KBM-7 (cell line): ENCODE measurements at regions not wholly inside any gene's neighbourhood (a gene's known extent, or its start where the extent isn't known, plus 50 kb on each side); places are given as distances from the start of the nearest gene placed in this dataset.

Source experiments
- DNase-seq: peaks from one replicate; pipeline ENCODE4 v3.0.0-alpha.2; 2015
- in situ Hi-C: fragments of 300-500 bp; cut with MboI; formaldehyde crosslinking; loops from 2 replicates; pipeline ENCODE4 v1.14.3; 2020; ENCODE audit warnings: low sequenced_read_pairs, low pct_unique_long_range_greater_than_20kb, mixed read lengths

DNA sequence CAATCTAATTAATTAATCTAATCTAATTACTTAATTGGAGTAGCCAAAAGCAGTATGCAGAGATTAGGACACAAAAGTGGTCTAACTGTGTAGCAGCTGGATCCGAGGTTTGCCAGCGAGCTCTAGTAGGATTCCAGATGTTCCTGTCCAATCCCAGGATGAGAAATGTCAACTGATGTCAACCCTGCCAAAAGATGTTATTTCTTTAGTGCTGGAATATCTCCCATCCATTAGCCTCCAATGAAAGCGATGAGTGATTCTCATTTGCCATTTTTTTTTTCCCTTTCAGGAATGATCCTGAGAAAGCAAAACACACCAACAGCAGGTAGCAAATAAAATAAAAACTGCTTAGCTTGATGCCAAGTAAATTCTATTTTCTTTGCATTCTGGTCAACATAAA is 372.9 kb downstream of the STIM2 start:
- in situ Hi-C loops: no loop called here
- DNase-seq: no peak

DNA sequence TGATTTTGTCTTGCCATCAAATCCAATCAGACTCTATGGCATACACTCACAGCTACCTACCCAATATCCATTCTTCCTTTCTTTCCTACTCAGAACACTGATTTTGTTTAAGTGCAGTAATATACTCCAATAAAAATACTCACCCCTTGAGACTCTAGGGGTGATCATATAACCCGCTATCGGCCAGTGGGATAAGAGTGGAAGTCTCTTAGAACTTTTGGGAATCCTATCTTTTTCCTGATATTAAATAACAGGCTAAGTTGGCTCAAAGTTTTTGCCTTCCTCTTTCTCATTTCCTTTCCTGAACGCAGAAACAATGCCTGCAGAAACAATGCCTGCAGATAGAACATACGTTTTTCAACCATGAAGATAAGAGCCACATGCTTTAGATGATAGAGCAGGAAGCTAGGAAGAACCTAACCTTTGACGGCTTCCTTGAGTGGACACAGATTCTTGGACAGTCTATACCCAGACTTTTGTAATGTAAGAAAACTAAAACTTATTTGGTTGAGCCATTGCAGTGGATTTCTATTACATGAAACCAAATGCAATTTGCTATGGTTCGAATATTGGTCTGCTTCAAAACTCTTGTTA is 373.8 kb downstream of the STIM2 start:
- in situ Hi-C loops: no loop called here
- DNase-seq: no peak

GRCh38 chr4:27239641-27240040 is 379.0 kb downstream of the STIM2 start:
- no peak for DNase-seq
- in situ Hi-C loops: no loop called here

DNA sequence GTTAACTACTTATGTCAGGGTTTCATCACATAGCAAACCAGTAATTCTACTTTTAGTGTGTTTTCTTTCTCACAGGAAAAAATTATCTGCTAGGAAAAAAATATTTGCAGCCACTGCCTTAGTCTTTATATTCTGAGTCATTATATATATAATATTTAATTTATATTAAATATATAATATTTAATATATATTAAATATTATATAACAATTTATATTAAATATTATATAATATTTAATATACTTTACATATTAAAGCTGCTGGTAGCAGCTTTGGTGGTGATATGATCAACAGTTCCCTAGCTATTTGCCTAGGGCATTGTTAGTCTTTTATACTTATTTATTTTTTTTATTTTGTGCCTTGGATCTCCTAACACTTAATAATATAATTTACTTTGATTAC is 381.6 kb downstream of the STIM2 start:
- in situ Hi-C loops: no loop called here
- DNase-seq: no peak

GRCh38 chr4:27245216-27245615 is 384.6 kb downstream of the STIM2 start:
- in situ Hi-C loops: no loop called here
- DNase-seq: no peak

DNA sequence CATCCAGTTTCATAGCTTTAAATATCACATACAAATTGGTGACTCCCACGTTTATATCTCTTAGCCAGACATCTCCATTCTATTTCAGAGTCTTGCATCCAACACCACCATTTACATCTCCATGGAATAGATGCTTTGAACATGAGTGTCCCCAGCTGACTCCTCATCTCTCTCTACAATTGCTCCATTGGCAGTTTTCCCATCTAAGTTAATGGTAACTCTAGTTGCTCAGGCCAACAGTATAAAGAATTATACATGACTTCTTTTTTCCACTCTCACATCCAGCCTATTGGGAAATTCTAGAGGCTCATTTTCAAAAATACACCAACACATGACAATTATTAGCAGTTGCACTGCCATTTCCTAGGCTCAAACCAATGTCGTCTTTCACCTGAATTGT is 388.2 kb downstream of the STIM2 start:
- no peak for DNase-seq
- in situ Hi-C loops: no loop called here

- in situ Hi-C loops: no loop called here
- no peak for DNase-seq
These were observed 391.1 kb downstream of the STIM2 start for GRCh38 chr4:27251771-27252170.

GRCh38 chr4:27267339-27267969 is 406.8 kb downstream of the STIM2 start:
- in situ Hi-C loops: no loop called here
- no peak for DNase-seq

DNA sequence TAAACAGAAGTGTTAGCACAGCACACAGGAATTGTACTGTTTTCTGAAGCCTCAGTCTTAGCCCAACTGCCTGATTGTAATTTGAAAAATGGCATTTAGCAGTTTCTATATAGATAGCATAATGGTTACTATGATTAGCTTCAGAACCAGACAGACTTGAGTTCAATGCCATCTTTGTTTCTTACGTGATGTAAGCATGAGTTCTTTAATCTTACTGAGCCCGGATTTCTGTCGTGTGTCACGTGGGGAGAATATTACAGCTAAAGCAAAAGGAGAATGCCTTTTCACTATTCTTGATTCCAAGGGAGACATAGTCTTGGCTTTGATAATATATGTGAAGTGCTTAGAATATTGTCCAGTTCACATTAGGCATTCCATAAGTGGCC is 407.3 kb downstream of the STIM2 start:
- DNase-seq: no peak
- in situ Hi-C loops: no loop called here

DNA sequence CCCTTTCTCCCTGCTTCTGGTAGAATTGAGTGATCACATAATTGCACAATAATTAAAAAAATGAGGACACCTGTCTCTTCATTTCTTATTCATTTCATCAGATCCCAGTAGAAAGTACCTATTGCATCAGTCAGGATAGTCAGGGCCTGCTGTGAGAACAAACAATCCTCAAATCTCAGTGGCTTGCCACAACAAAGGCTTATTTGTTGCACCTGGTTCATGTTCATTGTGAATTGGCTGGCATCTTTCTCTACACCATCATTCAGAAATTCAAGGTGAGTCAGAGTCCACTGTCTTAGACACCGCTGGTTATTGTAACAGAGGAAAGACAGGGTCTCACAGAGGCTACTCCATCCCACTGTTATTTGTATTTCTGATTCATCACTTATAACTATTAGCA is 409.8 kb downstream of the STIM2 start:
- no peak for DNase-seq
- in situ Hi-C loops: no loop called here

DNA sequence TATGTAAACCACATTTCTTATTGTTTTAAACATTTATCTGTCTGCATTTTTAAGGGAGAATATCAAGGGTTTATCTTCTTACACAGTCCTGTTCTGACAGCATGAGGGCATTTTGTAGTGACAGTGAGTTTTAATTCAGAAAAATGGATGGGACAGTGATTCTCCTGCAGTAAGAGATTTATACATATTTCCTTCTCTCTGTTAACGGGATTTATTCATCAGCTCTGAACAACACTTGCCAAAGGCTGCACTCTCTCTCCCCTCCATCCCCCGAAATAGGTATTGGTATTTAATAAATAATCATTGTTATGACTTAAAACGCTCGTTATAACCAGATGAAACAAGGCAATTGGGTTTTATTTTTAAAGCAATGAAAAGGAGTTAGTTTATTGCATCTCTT is 410.9 kb downstream of the STIM2 start:
- in situ Hi-C loops: no loop called here
- DNase-seq: no peak

DNA sequence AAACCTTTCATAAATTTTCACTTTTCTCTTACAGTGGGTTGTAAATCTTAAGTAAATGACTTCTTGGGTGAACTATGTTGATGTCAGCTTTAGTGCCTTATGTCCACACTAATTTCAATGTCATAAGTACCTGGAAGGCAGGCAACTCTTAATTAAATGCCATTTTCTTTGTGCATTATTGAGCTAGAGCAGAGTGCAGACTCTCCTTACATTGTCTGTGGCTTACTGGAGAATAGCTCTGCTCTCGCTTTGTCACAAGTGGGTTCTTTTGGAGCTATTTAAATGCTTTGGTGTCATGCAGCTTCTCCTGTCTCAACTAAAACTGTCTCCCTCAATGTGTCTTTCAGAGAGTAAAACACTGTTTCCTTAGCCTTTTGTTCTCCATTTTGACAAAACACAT is 411.6 kb downstream of the STIM2 start:
- in situ Hi-C loops: no loop called here
- DNase-seq: no peak

- DNase-seq: no peak
- in situ Hi-C loops: no loop called here
These were observed 415.8 kb downstream of the STIM2 start for GRCh38 chr4:27276307-27277073.

DNA sequence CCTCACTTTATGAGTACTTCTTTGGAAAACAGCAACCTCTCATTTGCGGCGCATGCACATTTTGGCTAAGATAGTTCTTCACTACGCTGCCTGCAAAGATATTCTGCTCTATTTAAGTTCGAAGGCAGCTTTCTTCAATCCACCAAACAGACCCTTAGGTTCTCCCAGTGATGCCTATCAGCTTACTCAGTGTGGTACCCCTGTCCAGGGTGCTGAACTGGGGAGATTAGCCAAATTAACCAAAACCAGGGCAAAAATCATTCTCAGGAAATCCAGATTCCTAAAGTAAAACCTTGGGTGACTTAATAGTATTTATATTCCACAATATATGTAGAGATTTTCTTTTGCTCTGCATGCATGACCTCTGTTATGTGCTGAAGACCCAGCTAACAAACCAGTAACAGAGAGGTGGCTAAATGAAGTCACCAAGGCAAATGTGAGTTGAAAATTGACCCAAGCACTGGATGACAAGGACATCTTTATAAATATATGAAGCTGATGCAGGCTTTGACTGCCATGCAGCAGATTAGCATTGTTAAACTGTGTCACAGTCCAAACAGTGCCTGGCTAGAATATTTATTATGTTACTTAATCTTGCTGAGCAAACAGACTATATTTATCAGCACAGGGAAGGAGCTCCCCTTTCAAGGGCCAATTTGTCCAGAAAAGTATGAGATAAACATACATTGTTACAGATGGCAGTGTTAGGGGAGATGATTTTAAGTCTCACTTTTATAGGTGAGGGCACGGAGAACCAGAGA is 418.2 kb downstream of the STIM2 start:
- DNase-seq: peak; percentile 22

GRCh38 chr4:27288496-27288895 is 427.9 kb downstream of the STIM2 start:
- no peak for DNase-seq
- in situ Hi-C loops: no loop called here

More for the DNA sequence above, 418.2 kb downstream of the STIM2 start:
- in situ Hi-C loops: no loop called here

DNA sequence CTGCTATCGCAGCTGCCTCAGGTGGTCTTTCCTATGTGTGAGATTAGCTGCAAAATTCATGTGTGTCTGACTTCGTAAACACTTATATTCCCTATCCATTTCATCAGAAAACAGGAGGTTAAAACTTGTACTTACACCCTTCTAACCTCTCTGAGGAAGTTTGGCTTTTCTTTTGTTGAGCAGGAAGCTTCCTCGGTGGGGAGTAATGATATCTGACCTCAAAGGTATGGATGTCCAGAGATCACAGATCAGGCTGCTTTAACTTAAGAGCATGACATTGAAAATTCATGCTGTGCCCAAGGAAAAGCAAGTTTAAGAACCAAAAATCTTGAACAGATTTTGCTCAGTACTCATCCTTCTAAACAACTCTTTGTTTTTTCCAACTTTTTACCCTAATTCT is 429.1 kb downstream of the STIM2 start:
- no peak for DNase-seq
- in situ Hi-C loops: no loop called here

GRCh38 chr4:27293831-27294230 is 433.2 kb downstream of the STIM2 start:
- DNase-seq: no peak
- in situ Hi-C loops: no loop called here

DNA sequence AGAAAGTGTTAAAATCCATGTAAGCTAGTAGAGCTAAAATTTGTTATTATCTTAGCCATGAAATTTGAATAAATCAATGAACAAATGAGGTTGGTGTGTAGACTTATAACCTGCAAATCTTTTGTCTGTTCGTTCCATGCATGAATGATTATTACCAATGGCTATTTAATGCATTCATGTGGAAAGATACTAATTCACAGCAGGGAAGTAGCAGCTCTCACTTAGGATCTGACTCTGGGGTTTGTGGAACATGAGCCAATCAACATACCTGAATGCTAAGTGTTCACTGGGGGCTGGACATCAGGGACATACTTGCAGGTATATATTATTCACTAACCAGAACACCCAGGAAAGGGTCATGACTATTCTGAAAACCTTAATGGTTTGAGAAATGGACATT is 444.1 kb downstream of the STIM2 start:
- no peak for DNase-seq
- in situ Hi-C loops: loop anchor here (25.0 kb wide), 1 partner anchor 242 kb away; no protein-coding TSS in a partner anchor

DNA sequence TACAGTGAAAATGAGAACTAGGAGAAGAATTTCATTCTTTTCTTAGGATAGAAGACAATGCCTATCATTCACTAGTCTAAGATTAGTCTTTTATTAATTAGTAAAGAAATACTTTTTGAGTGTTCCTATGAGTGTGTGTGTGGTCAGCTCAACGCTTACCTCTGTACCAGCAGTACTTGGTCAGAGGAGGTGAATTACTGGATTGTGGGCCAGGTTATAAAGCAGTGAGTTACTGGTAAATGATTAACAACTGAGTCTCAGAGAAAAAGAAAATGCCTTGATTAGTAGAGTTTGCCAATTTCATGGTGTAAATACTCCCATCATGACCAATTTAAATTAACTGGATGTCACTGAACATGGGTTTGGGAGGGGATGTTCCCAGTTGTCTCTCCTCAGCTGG is 444.6 kb downstream of the STIM2 start:
- in situ Hi-C loops: loop anchor here (25.0 kb wide), 1 partner anchor 243 kb away; no protein-coding TSS in a partner anchor
- no peak for DNase-seq

- no peak for DNase-seq
- in situ Hi-C loops: loop anchor here (25.0 kb wide), 1 partner anchor 246 kb away; no protein-coding TSS in a partner anchor
These were observed 447.7 kb downstream of the STIM2 start for GRCh38 chr4:27308379-27308778.
